NCI-H69 (cell line): ENCODE measurements at regions not wholly inside any gene's neighbourhood (a gene's known extent, or its start where the extent isn't known, plus 50 kb on each side); places are given as distances from the start of the nearest gene placed in this dataset.
"Not testable (repeated sequence)": the region's sequence is repeated elsewhere in the genome, so short reads cannot be mapped to it uniquely, and the experiment has no call there.

Source experiments
- DNase-seq: peaks from one replicate; lab custom pipeline; 2025; lab: John Stamatoyannopoulos, UW

GRCh38 chr17:54191261-54191660 lies 368.5 kb downstream of the KIF2B start:
- no peak for DNase-seq

- DNase-seq, result no peak
Observed at GRCh38 chr17:54194268-54194667, 371.5 kb downstream of the KIF2B start.

- DNase-seq, result no peak
Observed at GRCh38 chr17:54196751-54197150, 374.0 kb downstream of the KIF2B start.

- DNase-seq, result not testable (repeated sequence)
Observed at GRCh38 chr17:54201380-54201779, 378.7 kb downstream of the KIF2B start.

- no peak for DNase-seq
Observed at GRCh38 chr17:54220829-54221228, 398.1 kb downstream of the KIF2B start.

GRCh38 chr17:54221499-54221898 lies 398.8 kb downstream of the KIF2B start:
- no peak for DNase-seq

- DNase-seq, result no peak
Observed at GRCh38 chr17:54235571-54235970, 412.8 kb downstream of the KIF2B start.

GRCh38 chr17:54237911-54238515 lies 415.3 kb downstream of the KIF2B start:
- DNase-seq, result no peak

- no peak for DNase-seq
Observed at GRCh38 chr17:54239291-54239690, 416.6 kb downstream of the KIF2B start.

- no peak for DNase-seq
Observed at GRCh38 chr17:54255696-54256095, 433.0 kb downstream of the KIF2B start.

- DNase-seq, result no peak
Observed at GRCh38 chr17:54256401-54256929, 433.7 kb downstream of the KIF2B start.

GRCh38 chr17:54257440-54257839 lies 434.7 kb downstream of the KIF2B start:
- DNase-seq, result no peak

- DNase-seq, result peak; percentile 3
Observed at GRCh38 chr17:54259476-54259875, 436.7 kb downstream of the KIF2B start.

- DNase-seq, result no peak
Observed at GRCh38 chr17:54261465-54261864, 438.7 kb downstream of the KIF2B start.

- DNase-seq, result no peak
Observed at GRCh38 chr17:54269881-54270280, 447.2 kb downstream of the KIF2B start.

- DNase-seq, result no peak
Observed at GRCh38 chr17:54270499-54270898, 447.8 kb downstream of the KIF2B start.

GRCh38 chr17:54277868-54278267 lies 455.1 kb downstream of the KIF2B start:
- DNase-seq, result no peak

- DNase-seq, result no peak
Observed at GRCh38 chr17:54280741-54281140, 458.0 kb downstream of the KIF2B start.

- no peak for DNase-seq
Observed at GRCh38 chr17:54282886-54283285, 460.2 kb downstream of the KIF2B start.

- DNase-seq, result no peak
Observed at GRCh38 chr17:54307351-54307750, 484.6 kb downstream of the KIF2B start.

GRCh38 chr17:54324813-54325212 lies 502.1 kb downstream of the KIF2B start:
- no peak for DNase-seq

- DNase-seq, result no peak
Observed at GRCh38 chr17:54339731-54340130, 517.0 kb downstream of the KIF2B start.

- no peak for DNase-seq
Observed at GRCh38 chr17:54347495-54347894, 524.8 kb downstream of the KIF2B start.

GRCh38 chr17:54348234-54348633 lies 525.5 kb downstream of the KIF2B start:
- no peak for DNase-seq
